ENCODE measurements at regions not wholly inside any gene's neighbourhood (a gene's known extent, or its start where the extent isn't known, plus 50 kb on each side); places are given as distances from the start of the nearest gene placed in this dataset.

GRCh38 chr5:13253111-13253510 lies 691.4 kb downstream of the DNAH5 start:
- H3K27me3 Mint-ChIP-seq (ENCODE audit: low read depth) = no peaks in the 10 kb centered on the region
- DNase-seq (ENCODE audit: low spot score) (no peak), ATAC-seq (no peak)
- H3K9me3 Mint-ChIP-seq = no peaks in the 10 kb centered on the region
- H3K36me3 Mint-ChIP-seq = no peaks in the 10 kb centered on the region
- no peak overlapping the region for H3K27ac Mint-ChIP-seq
- TF ChIP-seq SP1 (CRISPR knock-in tag; conservative IDR thresholded peaks at IDR 0.05) = no peak
- TF ChIP-seq ETV6 (CRISPR knock-in tag; IDR thresholded peaks at IDR 0.05) = no peak
- TF ChIP-seq GABPB1 (CRISPR knock-in tag; IDR thresholded peaks at IDR 0.05) = no peak
- ChIA-PET CTCF (no interaction called here), POLR2A (no interaction called here)
- peaks cover 7% of the 10 kb centered on the region for H3K4me1 Mint-ChIP-seq
- no peak overlapping the region for H3K4me3 Mint-ChIP-seq

GRCh38 chr5:13252699-13253098 lies 691.8 kb downstream of the DNAH5 start:
- no peak for TF ChIP-seq MYBL2 (CRISPR knock-in tag; IDR thresholded peaks at IDR 0.05)
- TF ChIP-seq ELF4 (CRISPR knock-in tag; IDR thresholded peaks at IDR 0.05; ENCODE audit: low read depth) = no peak
- TF ChIP-seq USF2 (CRISPR knock-in tag; IDR thresholded peaks at IDR 0.05) = no peak
- no peak for TF ChIP-seq E2F1 (CRISPR knock-in tag; IDR thresholded peaks at IDR 0.05)
- no peak for TF ChIP-seq ZNF219 (CRISPR knock-in tag; IDR thresholded peaks at IDR 0.05; ENCODE audit: borderline replicate concordance)
- no peak for TF ChIP-seq MLX (CRISPR knock-in tag; IDR thresholded peaks at IDR 0.05)
- no peak for TF ChIP-seq IRF1 (CRISPR knock-in tag; IDR thresholded peaks at IDR 0.05)
- no peak for TF ChIP-seq ZNF121 (CRISPR knock-in tag; IDR thresholded peaks at IDR 0.05)
- no peak for TF ChIP-seq PREB (CRISPR knock-in tag; IDR thresholded peaks at IDR 0.05; ENCODE audit: borderline replicate concordance)
- no peak for TF ChIP-seq ZNF281 (CRISPR knock-in tag; IDR thresholded peaks at IDR 0.05)
- no peak for TF ChIP-seq ZNF396 (CRISPR knock-in tag; IDR thresholded peaks at IDR 0.05; ENCODE audit: borderline replicate concordance)
- Mint-ChIP-seq H3K4me1 (peaks cover 7% of the 10 kb centered on the region), H3K36me3 (no peaks in the 10 kb centered on the region), H3K27me3 (ENCODE audit: low read depth) (no peaks in the 10 kb centered on the region), H3K9me3 (no peaks in the 10 kb centered on the region), H3K27ac (no peak overlapping the region), H3K4me3 (no peak overlapping the region)
- DNase-seq (ENCODE audit: low spot score) (no peak), ATAC-seq (no peak)
- POLR2A ChIA-PET = no interaction called here
- CTCF ChIA-PET = interaction anchor here (0.8 kb wide), 1 partner anchor 26 kb away, joined by 3 read pairs; no protein-coding TSS in a partner anchor

- ChIA-PET CTCF (interaction anchor here (0.8 to 2.4 kb wide), 3 partner anchors 7 to 227 kb away, joined by 3 to 16 read pairs (median 3); no protein-coding TSS in a partner anchor), POLR2A (no interaction called here)
- no peak for DNase-seq (ENCODE audit: low spot score)
- TF ChIP-seq CREM (CRISPR knock-in tag; IDR thresholded peaks at IDR 0.05) (no peak), IRF2 (CRISPR knock-in tag; IDR thresholded peaks at IDR 0.05; ENCODE audit: borderline replicate concordance, low read depth) (no peak), NR1H2 (CRISPR knock-in tag; IDR thresholded peaks at IDR 0.05) (no peak)
- H3K9me3 Mint-ChIP-seq = no peaks in the 10 kb centered on the region
- H3K27ac Mint-ChIP-seq = no peak overlapping the region
- peaks cover 8% of the 10 kb centered on the region for H3K4me1 Mint-ChIP-seq
- peak; percentile 83 for ATAC-seq
- H3K4me3 Mint-ChIP-seq = no peak overlapping the region
- no peaks in the 10 kb centered on the region for H3K27me3 Mint-ChIP-seq (ENCODE audit: low read depth)
- H3K36me3 Mint-ChIP-seq = no peaks in the 10 kb centered on the region
Observed at GRCh38 chr5:13251623-13252376, 692.7 kb downstream of the DNAH5 start.

All from WTC11 (cell line).